ENCODE measurements at regions not wholly inside any gene's neighbourhood (a gene's known extent, or its start where the extent isn't known, plus 50 kb on each side); places are given as distances from the start of the nearest gene placed in this dataset.

GRCh38 chr3:5888851-5889250 lies 701.3 kb downstream of the EDEM1 start:
- Mint-ChIP-seq H3K4me3 (no peak overlapping the region), H3K27me3 (ENCODE audit: low read depth, poor library complexity) (no peaks in the 10 kb centered on the region), H3K9me3 (no peaks in the 10 kb centered on the region), H3K36me3 (ENCODE audit: low read depth) (no peaks in the 10 kb centered on the region), H3K27ac (no peak overlapping the region), H3K4me1 (peaks cover 5% of the 10 kb centered on the region)
- TF ChIP-seq CTCF (IDR thresholded peaks at IDR 0.05), result no peak
- DNase-seq, result no peak

GRCh38 chr3:5889374-5889773 lies 701.9 kb downstream of the EDEM1 start:
- H3K4me1 Mint-ChIP-seq, result peaks cover 5% of the 10 kb centered on the region
- H3K36me3 Mint-ChIP-seq (ENCODE audit: low read depth), result no peaks in the 10 kb centered on the region
- no peak for DNase-seq
- no peak overlapping the region for H3K27ac Mint-ChIP-seq
- H3K9me3 Mint-ChIP-seq, result no peaks in the 10 kb centered on the region
- H3K4me3 Mint-ChIP-seq, result no peak overlapping the region
- TF ChIP-seq CTCF (IDR thresholded peaks at IDR 0.05), result no peak
- no peaks in the 10 kb centered on the region for H3K27me3 Mint-ChIP-seq (ENCODE audit: low read depth, poor library complexity)

- H3K27ac Mint-ChIP-seq, result no peak overlapping the region
- no peaks in the 10 kb centered on the region for H3K9me3 Mint-ChIP-seq
- no peaks in the 10 kb centered on the region for H3K36me3 Mint-ChIP-seq (ENCODE audit: low read depth)
- no peaks in the 10 kb centered on the region for H3K27me3 Mint-ChIP-seq (ENCODE audit: low read depth, poor library complexity)
- H3K4me1 Mint-ChIP-seq, result peaks cover 5% of the 10 kb centered on the region
- TF ChIP-seq CTCF (IDR thresholded peaks at IDR 0.05), result no peak
- H3K4me3 Mint-ChIP-seq, result no peak overlapping the region
- DNase-seq, result no peak
These were observed 704.2 kb downstream of the EDEM1 start for GRCh38 chr3:5891711-5892110.

- Mint-ChIP-seq H3K4me3 (no peak overlapping the region), H3K4me1 (peaks cover 6% of the 10 kb centered on the region), H3K27me3 (ENCODE audit: low read depth, poor library complexity) (peaks cover 2% of the 10 kb centered on the region), H3K36me3 (ENCODE audit: low read depth) (no peaks in the 10 kb centered on the region), H3K9me3 (peaks cover 3% of the 10 kb centered on the region), H3K27ac (no peak overlapping the region)
- TF ChIP-seq CTCF (IDR thresholded peaks at IDR 0.05), result no peak
- no peak for DNase-seq
These were observed 710.6 kb downstream of the EDEM1 start for GRCh38 chr3:5898106-5898505.

GRCh38 chr3:5899014-5899761 lies 711.7 kb downstream of the EDEM1 start:
- TF ChIP-seq CTCF (IDR thresholded peaks at IDR 0.05), result no peak
- Mint-ChIP-seq H3K4me3 (no peak overlapping the region), H3K27ac (no peak overlapping the region), H3K4me1 (peaks cover 9% of the 10 kb centered on the region), H3K9me3 (peaks cover 10% of the 10 kb centered on the region), H3K36me3 (ENCODE audit: low read depth) (no peaks in the 10 kb centered on the region), H3K27me3 (ENCODE audit: low read depth, poor library complexity) (peaks cover 2% of the 10 kb centered on the region)
- DNase-seq, result no peak

- DNase-seq, result no peak
- Mint-ChIP-seq H3K27ac (no peak overlapping the region), H3K27me3 (ENCODE audit: low read depth, poor library complexity) (no peaks in the 10 kb centered on the region), H3K4me1 (no peaks in the 10 kb centered on the region), H3K36me3 (ENCODE audit: low read depth) (no peaks in the 10 kb centered on the region), H3K9me3 (peaks cover 3% of the 10 kb centered on the region), H3K4me3 (no peak overlapping the region)
- TF ChIP-seq CTCF (IDR thresholded peaks at IDR 0.05), result no peak
These were observed 730.4 kb downstream of the EDEM1 start for GRCh38 chr3:5917932-5918331.

Data from nephron progenitor cell (in vitro differentiated cells).